HepG2 (cell line): ENCODE measurements at regions not wholly inside any gene's neighbourhood (a gene's known extent, or its start where the extent isn't known, plus 50 kb on each side); places are given as distances from the start of the nearest gene placed in this dataset.

Experiments used
- ATAC-seq: fragments of 200-7000 bp; cut with Tn5 transposase; 3 replicates; pipeline ENCODE4 v1.9.1; 2020; ENCODE audit warnings: mild to moderate bottlenecking, moderate library complexity
- BruUV-seq: library from RNA; stranded (reverse); fragments of 400-500 nt; replicated peaks from 2 replicates; lab custom pipeline; 2021; lab: Mats Ljungman, UMichigan
- CTCF ChIA-PET: fragments of 300-600 bp; formaldehyde crosslinking; extraction: SDS; loops from one replicate; lab custom pipeline; 2021; ENCODE audit warnings: low total read pairs, inconsistent platforms, low intra/inter-chr PET ratio; lab: Yijun Ruan, JAX
- POLR2A ChIA-PET: fragments of 350-600 bp; sonication (Branson Sonifier 250); formaldehyde crosslinking; loops from one replicate; lab custom pipeline; 2020; ENCODE audit warnings: antibody characterized with exemption, inconsistent platforms; lab: Yijun Ruan, JAX
- DNase-seq: peaks from one replicate; pipeline ENCODE4 v3.0.0-alpha.2; 2015; ENCODE audit warnings: low spot score
- FAIRE-seq: peaks from 3 replicates; lab custom pipeline; 2011; peaks lifted over from hg19 to GRCh38; lab: Jason Lieb, UNC
- H2AFZ ChIP-seq: one replicate; pipeline ENCODE4 v1.6.1; 2011; ENCODE audit warnings: low read length, inconsistent platforms
- H3K27ac ChIP-seq: fragments of 300-600 bp; 3 replicates; pipeline ENCODE4 v1.8.0; 2011; ENCODE audit warnings: mixed run types, mild to moderate bottlenecking, mixed read lengths, low read length, inconsistent platforms; ENCODE audit not compliant: insufficient read depth; ENCODE audit errors: extremely low read length
- H3K27me3 ChIP-seq, 2 experiments: fragments of 200-600 bp in 1 of 2; 2 replicates in 1 of 2; 3 replicates in 1 of 2; pipeline versions ENCODE4 v1.6.0 to v1.8.0; 2011; ENCODE audit warnings: low read length in 2 of 2, mild to moderate bottlenecking in 2 of 2, moderate library complexity in 2 of 2, inconsistent platforms in 1 of 2; ENCODE audit not compliant: insufficient read depth in 2 of 2, control insufficient read depth in 1 of 2
- H3K36me3 ChIP-seq, 2 experiments: fragments of 200-600 bp in 1 of 2; replicated peaks in 1 of 2; 2 replicates in 1 of 2; 3 replicates in 1 of 2; pipeline versions ENCODE4 v1.5.1 to v1.8.0; 2011; ENCODE audit warnings: low read length in 2 of 2, inconsistent platforms in 1 of 2; ENCODE audit not compliant: insufficient read depth in 2 of 2, control insufficient read depth in 1 of 2
- H3K4me1 ChIP-seq: 2 replicates; pipeline ENCODE4 v1.5.1; 2012; ENCODE audit warnings: low read length, inconsistent platforms; ENCODE audit not compliant: insufficient read depth
- H3K4me2 ChIP-seq: 2 replicates; pipeline ENCODE4 v1.6.0; 2011; ENCODE audit warnings: low read depth, low read length, inconsistent platforms
- H3K4me3 ChIP-seq, 3 experiments: fragments of 200-600 bp in 1 of 3; sonication (generic), shearing (Covaris generic) in 1 of 3; replicated peaks in 1 of 3; 2 replicates each; pipeline ENCODE4 v1.5.1; 2011 to 2016; ENCODE audit warnings: low read length in 3 of 3, inconsistent platforms in 2 of 3, low read depth in 2 of 3, mild to moderate bottlenecking in 2 of 3, control low read depth in 1 of 3, mixed read lengths in 1 of 3; ENCODE audit not compliant: insufficient read depth in 1 of 3
- H3K79me2 ChIP-seq: one replicate; pipeline ENCODE4 v1.6.1; 2011; ENCODE audit warnings: low read length, inconsistent platforms; ENCODE audit not compliant: insufficient read depth
- H3K9ac ChIP-seq: 2 replicates; pipeline ENCODE4 v1.6.0; 2011; ENCODE audit warnings: mild to moderate bottlenecking, low read depth, low read length, inconsistent platforms; ENCODE audit not compliant: insufficient read depth
- H3K9me3 ChIP-seq: 2 replicates; pipeline ENCODE4 v1.5.1; 2012; ENCODE audit warnings: mild to moderate bottlenecking, low read length
- H4K20me1 ChIP-seq: 2 replicates; pipeline ENCODE4 v1.6.0; 2011; ENCODE audit warnings: inconsistent platforms, mild to moderate bottlenecking, low read length, moderate library complexity; ENCODE audit not compliant: insufficient read depth
- ATF1 ChIP-seq: IDR thresholded peaks from 2 replicates; pipeline ENCODE4 v1.6.1; 2016; ENCODE audit warnings: mild to moderate bottlenecking, control low read depth
- BCLAF1 ChIP-seq: fragments of 450-650 bp; IDR thresholded peaks from 2 replicates; pipeline ENCODE4 v1.6.1; 2017; ENCODE audit warnings: mild to moderate bottlenecking
- CHD2 ChIP-seq: IDR thresholded peaks from 2 replicates; pipeline ENCODE4 v1.6.1; 2011; ENCODE audit warnings: low read depth, low read length, improper control_type of control experiment
- GTF3A ChIP-seq: sonication (generic); formaldehyde crosslinking; conservative IDR thresholded peaks from 2 replicates; pipeline ENCODE4 v1.4.0; 2020; ENCODE audit warnings: mild to moderate bottlenecking, missing genetic modification reagents
- JUND ChIP-seq: sonication (generic); formaldehyde crosslinking; IDR thresholded peaks from 2 replicates; pipeline ENCODE4 v1.8.0; 2022; ENCODE audit warnings: mild to moderate bottlenecking, missing genetic modification reagents
- KAT8 ChIP-seq: IDR thresholded peaks from 2 replicates; pipeline ENCODE4 v1.6.1; 2016; ENCODE audit warnings: missing genetic modification reagents, missing compliant biosample characterization
- KLF12 ChIP-seq: sonication (generic); formaldehyde crosslinking; IDR thresholded peaks from 2 replicates; pipeline ENCODE4 v1.4.0; 2020; ENCODE audit warnings: missing genetic modification reagents, borderline replicate concordance
- MAFF ChIP-seq: IDR thresholded peaks from 2 replicates; pipeline ENCODE4 v1.6.1; 2011; ENCODE audit warnings: low read depth, low read length, improper control_type of control experiment
- NFYC ChIP-seq: IDR thresholded peaks from 2 replicates; pipeline ENCODE4 v1.6.1; 2016; ENCODE audit warnings: missing genetic modification reagents, missing compliant biosample characterization
- NR0B2 ChIP-seq: sonication (generic); formaldehyde crosslinking; IDR thresholded peaks from 2 replicates; pipeline ENCODE4 v1.4.0; 2020; ENCODE audit warnings: mild to moderate bottlenecking, missing genetic modification reagents
- SIX4 ChIP-seq: sonication (generic); formaldehyde crosslinking; IDR thresholded peaks from 2 replicates; pipeline ENCODE4 v1.4.0; 2020; ENCODE audit warnings: missing genetic modification reagents
- TOE1 ChIP-seq: sonication (generic); formaldehyde crosslinking; IDR thresholded peaks from 2 replicates; pipeline ENCODE4 v1.4.0; 2020; ENCODE audit warnings: mild to moderate bottlenecking, missing genetic modification reagents
- ZBTB26 ChIP-seq: IDR thresholded peaks from 2 replicates; pipeline ENCODE4 v1.6.1; 2016; ENCODE audit warnings: missing compliant biosample characterization, missing genetic modification reagents, borderline replicate concordance
- ZBTB7A ChIP-seq: sonication (generic); formaldehyde crosslinking; IDR thresholded peaks from 2 replicates; pipeline ENCODE4 v1.8.0; 2022; ENCODE audit warnings: mild to moderate bottlenecking, missing genetic modification reagents
- ZBTB7B ChIP-seq: sonication (generic); formaldehyde crosslinking; IDR thresholded peaks from 2 replicates; pipeline ENCODE4 v1.4.0; 2020; ENCODE audit warnings: missing genetic modification reagents
- ZNF101 ChIP-seq: sonication (generic); formaldehyde crosslinking; IDR thresholded peaks from 2 replicates; pipeline ENCODE4 v1.4.0; 2020; ENCODE audit warnings: mild to moderate bottlenecking, low read depth, missing genetic modification reagents, borderline replicate concordance
- ZNF205 ChIP-seq: IDR thresholded peaks from 2 replicates; pipeline ENCODE4 v1.6.1; 2018; ENCODE audit warnings: missing biosample characterization, missing genetic modification reagents
- ZNF570 ChIP-seq: sonication (generic); formaldehyde crosslinking; IDR thresholded peaks from 2 replicates; pipeline ENCODE4 v1.4.0; 2020; ENCODE audit warnings: mild to moderate bottlenecking, missing genetic modification reagents, borderline replicate concordance
- WGBS: methylation state at CpG from one replicate; pipeline ENCODE4 v1.1.6; 2017; ENCODE audit warnings: low lambda C conversion rate; 5-methylcytosine and 5-hydroxymethylcytosine counted together
- in situ Hi-C: cut with HindIII; loops from 2 replicates; pipeline ENCODE4 v1.10.0; 2017; ENCODE audit warnings: low pct_unique_long_range_greater_than_20kb; ENCODE audit not compliant: extremely low pct_ligation_motif_present
- intact Hi-C: fragments of 100-400 bp; cut with micrococcal nuclease; formaldehyde crosslinking; loops from one replicate; pipeline ENCODE4 v1.10.0; 2022; ENCODE audit not compliant: unreplicated experiment

- H2AFZ ChIP-seq, result no peak overlapping the region
- no peak overlapping the region for H3K4me2 ChIP-seq
- no peaks in the 10 kb centered on the region for H3K36me3 ChIP-seq
- DNase-seq (no peak), FAIRE-seq (no peak), ATAC-seq (no peak)
- peaks cover 3 to 82% of the 10 kb centered on the region in 2 experiments for H3K27me3 ChIP-seq
- no peaks in the 10 kb centered on the region for H3K79me2 ChIP-seq
- ChIA-PET POLR2A (no interaction called here), CTCF (no interaction called here)
- H4K20me1 ChIP-seq, result no peaks in the 10 kb centered on the region
- no TSS peak for BruUV-seq
- no peak overlapping the region for H3K27ac ChIP-seq
- intact Hi-C loops, result no loop called here
- H3K9ac ChIP-seq, result no peak overlapping the region
- TF ChIP-seq MAFF (no peak), ZNF205 (CRISPR knock-in tag) (no peak), TOE1 (CRISPR knock-in tag) (no peak), KAT8 (no peak), ATF1 (CRISPR knock-in tag) (no peak), ZNF570 (CRISPR knock-in tag) (no peak), ZBTB7A (CRISPR knock-in tag) (no peak), GTF3A (CRISPR knock-in tag) (no peak), NR0B2 (CRISPR knock-in tag) (no peak), ZBTB26 (CRISPR knock-in tag) (no peak), CHD2 (no peak), JUND (CRISPR knock-in tag) (no peak), NFYC (CRISPR knock-in tag) (no peak), BCLAF1 (no peak), KLF12 (CRISPR knock-in tag) (no peak), ZNF101 (no peak), SIX4 (CRISPR knock-in tag) (no peak), ZBTB7B (no peak)
- TF ChIP-seq, all 625 proteins: peak for 0
- WGBS, result 3% methylated on average over 4 of the region's 12 CpGs
- Histone ChIP-seq H3K4me1 (no peaks in the 10 kb centered on the region), H3K9me3 (no peaks in the 10 kb centered on the region), H3K4me3 (no peak overlapping the region)
- in situ Hi-C loops, result no loop called here
Measured at GRCh38 chr13:111915104-111915551, 151.8 kb upstream of the SOX1 start.
